Small intestine (tissue), 7 donors: ENCODE measurements at regions not wholly inside any gene's neighbourhood (a gene's known extent, or its start where the extent isn't known, plus 50 kb on each side); places are given as distances from the start of the nearest gene placed in this dataset.
"Not testable (repeated sequence)": the region's sequence is repeated elsewhere in the genome, so short reads cannot be mapped to it uniquely, and the experiment has no call there.

Experiments used
- DNase-seq, 2 donors: peaks; one replicate each; pipeline versions ENCODE4 v3.0.0 to v3.0.0-alpha.2; 2013
- FAIRE-seq: peaks from 2 replicates; lab custom pipeline; 2012; peaks lifted over from hg19 to GRCh38; lab: Jason Lieb, UNC
- H3K27ac ChIP-seq, 3 donors: one replicate each; pipeline ENCODE4 v1.5.1; 2013; ENCODE audit warnings: low read length in 2 of 3, mild to moderate bottlenecking in 2 of 3, control low read depth in 1 of 3, inconsistent platforms in 1 of 3, low read depth in 1 of 3, moderate library complexity in 1 of 3
- H3K27me3 ChIP-seq, 3 donors: one replicate each; pipeline ENCODE4 v1.6.1; 2013; ENCODE audit warnings: low read length in 3 of 3, inconsistent platforms in 1 of 3; ENCODE audit not compliant: control insufficient read depth in 3 of 3, insufficient read depth in 3 of 3
- H3K36me3 ChIP-seq, 3 donors: one replicate each; pipeline ENCODE4 v1.6.1; 2013; ENCODE audit warnings: low read length in 3 of 3, inconsistent platforms in 1 of 3, low read depth in 1 of 3, mild to moderate bottlenecking in 1 of 3, moderate library complexity in 1 of 3; ENCODE audit not compliant: control insufficient read depth in 3 of 3, insufficient read depth in 2 of 3
- H3K4me1 ChIP-seq, 3 donors: one replicate each; pipeline ENCODE4 v1.6.1; 2013; ENCODE audit warnings: low read length in 2 of 3, inconsistent platforms in 1 of 3, low read depth in 1 of 3, mild to moderate bottlenecking in 1 of 3, moderate library complexity in 1 of 3; ENCODE audit not compliant: control insufficient read depth in 3 of 3, insufficient read depth in 2 of 3
- H3K4me3 ChIP-seq, 3 donors: one replicate each; pipeline ENCODE4 v1.5.1; 2013; ENCODE audit warnings: low read length in 3 of 3, control low read depth in 1 of 3, inconsistent platforms in 1 of 3, low read depth in 1 of 3, mild to moderate bottlenecking in 1 of 3, moderate library complexity in 1 of 3
- H3K9me3 ChIP-seq, 2 donors: one replicate each; pipeline ENCODE4 v1.6.1; 2013; ENCODE audit warnings: low read depth in 1 of 2, low read length in 1 of 2; ENCODE audit not compliant: control insufficient read depth in 2 of 2, insufficient read depth in 1 of 2
- whole genome bisulfite sequencing, 3 donors: extraction: QIAGEN DNeasy Blood & Tissue Kit; methylation state at CpG; one replicate each; pipeline ENCODE4 v1.1.7; 2013; 5-methylcytosine and 5-hydroxymethylcytosine counted together
- donor health status: healthy with polysubstance abuse.
- donor health status: control.
- donor health status: control.
- donor health status: Bipolar disorder and iron deficiency.
- donor health status: healthy.

DNA sequence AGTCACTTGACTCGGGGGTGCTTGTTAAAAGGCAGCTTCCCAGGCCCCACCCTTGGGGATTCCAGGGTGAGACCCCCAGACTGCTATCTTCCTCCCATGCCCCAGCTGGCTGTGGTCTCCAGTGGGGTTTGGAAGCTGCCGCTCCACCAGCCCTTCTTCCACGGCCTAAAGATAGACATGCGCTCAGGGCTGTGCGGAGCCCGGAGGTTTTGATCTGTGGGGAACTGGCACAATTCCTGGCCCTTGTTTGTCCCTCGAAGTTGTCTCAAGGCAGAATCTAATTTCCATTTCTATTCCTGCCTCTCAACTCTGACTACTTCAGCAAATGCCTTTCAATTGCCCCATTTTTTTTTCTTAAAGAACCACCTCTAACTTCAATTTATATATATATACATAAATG is 120.7 kb upstream of the SRSF6 start:
- WGBS, 3 donors, result 86 to 88% (median 87%) methylated on average over 7 of the region's 7 CpGs
- no peak overlapping the region for H3K27ac ChIP-seq
- no peaks in the 10 kb centered on the region for H3K4me1 ChIP-seq
- FAIRE-seq, result no peak
- no peaks in the 10 kb centered on the region for H3K36me3 ChIP-seq
- no peaks in the 10 kb centered on the region for H3K27me3 ChIP-seq
- H3K4me3 ChIP-seq, result no peak overlapping the region
- DNase-seq, result no peak
- H3K9me3 ChIP-seq, result peaks cover 0 to 12% of the 10 kb centered on the region in 2 donors

- Histone ChIP-seq H3K27me3 (no peaks in the 10 kb centered on the region), H3K27ac (no peak overlapping the region), H3K9me3 (peaks cover 0 to 12% of the 10 kb centered on the region in 2 donors), H3K36me3 (no peaks in the 10 kb centered on the region), H3K4me3 (no peak overlapping the region), H3K4me1 (no peaks in the 10 kb centered on the region)
- FAIRE-seq, result no peak
- 77 to 91% (median 78%) methylated on average over 4 of the region's 4 CpGs for WGBS, 3 donors
- no peak for DNase-seq
Observed at GRCh38 chr20:43334080-43334479, 123.6 kb upstream of the SRSF6 start.

GRCh38 chr20:43331906-43332305 is 125.8 kb upstream of the SRSF6 start:
- DNase-seq (no peak), FAIRE-seq (no peak)
- Histone ChIP-seq H3K4me3 (no peak overlapping the region), H3K4me1 (no peaks in the 10 kb centered on the region), H3K36me3 (no peaks in the 10 kb centered on the region), H3K9me3 (peaks cover 0 to 12% of the 10 kb centered on the region in 2 donors), H3K27me3 (no peaks in the 10 kb centered on the region), H3K27ac (no peak overlapping the region)
- WGBS, 3 donors, result 65 to 67% (median 67%) methylated on average over 13 of the region's 13 CpGs

DNA sequence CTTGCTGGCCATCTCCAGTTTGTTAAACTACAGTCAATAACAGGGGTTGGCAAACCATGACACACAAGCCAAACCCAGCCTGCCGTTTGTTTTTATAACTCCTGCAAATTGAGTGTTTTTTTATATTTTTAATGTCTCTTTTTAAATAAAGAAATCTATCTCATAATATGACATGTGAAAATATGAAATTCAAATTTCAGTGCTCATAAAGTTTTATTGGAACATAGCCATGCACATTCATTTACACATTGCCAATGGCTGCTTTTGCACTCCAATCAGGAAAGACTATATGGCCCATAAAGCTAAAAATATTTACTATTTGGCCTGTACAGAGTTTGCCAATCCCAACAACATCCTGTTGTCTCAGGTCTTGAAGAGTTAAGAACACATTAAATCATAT is 129.0 kb upstream of the SRSF6 start:
- Histone ChIP-seq H3K9me3 (no peaks in the 10 kb centered on the region), H3K4me3 (no peak overlapping the region), H3K27me3 (no peaks in the 10 kb centered on the region), H3K36me3 (no peaks in the 10 kb centered on the region), H3K4me1 (no peaks in the 10 kb centered on the region), H3K27ac (no peak overlapping the region)
- WGBS, 3 donors, result 72 to 81% (median 74%) methylated on average over 1 of the region's 1 CpG
- DNase-seq (no peak), FAIRE-seq (no peak)

DNA sequence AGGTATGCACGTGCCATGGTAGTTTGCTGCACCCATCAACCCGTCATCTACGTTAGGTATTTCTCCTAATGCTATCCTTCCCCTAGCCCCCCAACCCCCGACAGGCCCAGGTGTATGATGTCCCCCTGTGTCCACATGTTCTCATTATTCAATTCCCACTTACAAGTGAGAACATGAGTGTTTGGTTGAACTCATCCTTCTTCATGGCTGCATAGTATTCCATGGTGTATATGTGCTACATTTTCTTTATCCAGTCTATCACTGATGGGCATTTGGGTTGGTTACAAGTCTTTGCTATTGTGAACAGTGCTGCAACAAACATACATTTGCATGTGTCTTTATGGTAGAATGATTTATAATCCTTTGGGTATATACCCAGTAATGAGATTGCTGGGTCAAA is 130.5 kb upstream of the SRSF6 start:
- not testable (repeated sequence) for H3K27me3 ChIP-seq, H3K36me3 ChIP-seq, DNase-seq, H3K4me1 ChIP-seq, H3K27ac ChIP-seq, H3K9me3 ChIP-seq, H3K4me3 ChIP-seq, FAIRE-seq
- 91 to 95% (median 91%) methylated on average over 4 of the region's 4 CpGs for WGBS, 3 donors

DNA sequence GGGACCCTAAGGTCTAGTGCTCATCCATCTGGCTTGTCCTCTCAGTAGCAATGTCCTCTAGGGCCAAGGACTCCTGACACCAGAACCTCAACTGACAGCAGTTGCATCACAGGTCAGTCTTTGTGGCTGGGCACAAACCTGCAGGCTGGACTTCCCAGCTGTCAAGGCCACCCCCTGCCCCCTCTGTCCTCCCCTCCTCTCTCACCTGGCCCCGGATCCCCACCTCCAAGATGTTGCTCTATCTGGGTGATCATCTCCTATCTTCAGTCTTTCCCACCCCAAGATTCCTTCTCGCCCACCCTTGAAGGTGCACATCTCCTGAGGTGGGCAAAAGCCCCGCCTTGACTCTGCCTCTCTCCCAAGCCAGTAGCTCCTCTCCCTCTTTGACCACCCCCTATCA is 131.8 kb upstream of the SRSF6 start:
- Histone ChIP-seq H3K4me1 (no peaks in the 10 kb centered on the region), H3K27me3 (no peaks in the 10 kb centered on the region), H3K4me3 (no peak overlapping the region), H3K36me3 (no peaks in the 10 kb centered on the region), H3K9me3 (no peaks in the 10 kb centered on the region), H3K27ac (no peak overlapping the region)
- no peak for FAIRE-seq
- 65 to 86% (median 70%) methylated on average over 3 of the region's 3 CpGs for WGBS, 3 donors
- no peak for DNase-seq

- Histone ChIP-seq H3K4me3 (no peak overlapping the region), H3K27me3 (no peaks in the 10 kb centered on the region), H3K9me3 (no peaks in the 10 kb centered on the region), H3K4me1 (no peaks in the 10 kb centered on the region), H3K36me3 (no peaks in the 10 kb centered on the region), H3K27ac (no peak overlapping the region)
- WGBS, 3 donors, result 68 to 71% (median 69%) methylated on average over 4 of the region's 4 CpGs
- no peak for DNase-seq
- no peak for FAIRE-seq
Observed at GRCh38 chr20:43323592-43323991, 133.9 kb upstream of the PTPRT start.

GRCh38 chr20:43322851-43323250 is 133.1 kb upstream of the PTPRT start:
- Histone ChIP-seq H3K9me3 (no peaks in the 10 kb centered on the region), H3K27me3 (no peaks in the 10 kb centered on the region), H3K4me1 (no peaks in the 10 kb centered on the region), H3K4me3 (no peak overlapping the region), H3K36me3 (no peaks in the 10 kb centered on the region), H3K27ac (no peak overlapping the region)
- DNase-seq (peak in 1 of 2 donors; percentile 3), FAIRE-seq (no peak)
- WGBS, 3 donors, result 43 to 66% (median 56%) methylated on average over 4 of the region's 4 CpGs

DNA sequence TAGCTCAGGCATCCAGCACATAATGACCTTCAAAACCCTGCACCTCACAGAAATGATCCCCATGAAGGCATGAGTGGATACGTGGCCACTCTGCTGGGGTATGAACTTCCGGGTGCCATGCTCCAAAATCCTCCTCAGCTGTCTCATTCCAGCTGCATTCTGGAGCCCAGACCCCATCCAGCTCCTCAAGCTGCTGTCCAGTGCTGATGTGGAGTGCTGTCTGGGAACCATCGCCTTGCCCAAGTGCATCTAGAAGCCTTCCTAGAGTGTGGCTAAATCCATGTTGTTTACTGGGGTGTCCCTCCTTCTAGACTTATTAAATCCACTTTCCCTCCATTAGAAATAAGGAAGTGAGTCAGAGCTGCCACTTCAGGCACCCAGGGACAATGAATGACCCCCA is 130.8 kb upstream of the PTPRT start:
- H3K27me3 ChIP-seq, result no peaks in the 10 kb centered on the region
- FAIRE-seq (no peak), DNase-seq (no peak)
- H3K36me3 ChIP-seq, result no peaks in the 10 kb centered on the region
- H3K9me3 ChIP-seq, result no peaks in the 10 kb centered on the region
- H3K4me3 ChIP-seq, result no peak overlapping the region
- WGBS, 3 donors, result 58 to 79% (median 78%) methylated on average over 3 of the region's 3 CpGs
- no peak overlapping the region for H3K27ac ChIP-seq
- no peaks in the 10 kb centered on the region for H3K4me1 ChIP-seq
